Ecto neural progenitor cell (in vitro differentiated cells): ENCODE measurements at regions not wholly inside any gene's neighbourhood (a gene's known extent, or its start where the extent isn't known, plus 50 kb on each side); places are given as distances from the start of the nearest gene placed in this dataset.

Experiments
- DNase-seq: peaks from one replicate; pipeline ENCODE4 v3.0.0-alpha.2; 2018; ENCODE audit warnings: low spot score

DNA sequence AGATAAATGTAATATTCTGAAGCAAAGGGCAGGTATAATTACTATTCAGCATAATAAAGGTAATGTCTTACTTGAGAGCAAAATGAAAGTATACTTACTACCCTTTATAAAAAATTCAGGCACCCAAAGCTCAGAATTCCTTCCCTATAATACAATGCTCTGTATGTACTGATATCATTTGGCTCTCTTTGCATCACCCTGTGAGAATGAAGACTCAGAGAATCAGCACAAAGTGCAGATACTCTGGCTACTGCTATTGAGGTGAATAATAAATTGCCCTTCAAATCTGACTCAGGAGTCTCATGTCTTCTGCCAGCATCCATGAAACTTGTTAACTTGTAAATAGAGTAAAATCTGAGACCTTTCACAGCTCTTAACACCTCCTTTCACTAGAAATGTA is 108.5 kb upstream of the KCTD3 start:
- no peak for DNase-seq

DNA sequence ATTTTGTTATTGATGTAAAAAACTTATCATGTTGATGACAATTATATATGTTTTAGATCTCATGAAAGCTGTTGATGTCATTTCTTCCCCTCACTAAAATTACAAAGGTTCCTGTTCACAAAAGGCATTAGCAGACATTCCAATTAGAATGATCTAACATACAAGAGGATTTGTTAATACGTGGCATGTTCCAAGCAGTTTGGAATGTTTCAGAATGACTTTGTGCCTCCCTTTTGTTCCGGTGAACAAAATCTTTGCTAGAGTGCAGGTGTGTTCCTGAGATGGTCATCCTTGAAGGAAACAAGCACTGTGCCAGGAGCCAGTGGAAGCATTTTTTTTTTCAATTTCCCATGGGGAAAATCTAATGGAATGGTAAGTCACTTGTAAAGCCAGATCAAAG is 108.0 kb upstream of the KCTD3 start:
- DNase-seq = no peak

GRCh38 chr1:215466361-215466760 is 100.7 kb upstream of the KCTD3 start:
- DNase-seq = no peak

- DNase-seq = no peak
Observed at GRCh38 chr1:215471463-215471862, 95.6 kb upstream of the KCTD3 start.

- no peak for DNase-seq
Observed at GRCh38 chr1:215472723-215473122, 94.4 kb upstream of the KCTD3 start.

DNA sequence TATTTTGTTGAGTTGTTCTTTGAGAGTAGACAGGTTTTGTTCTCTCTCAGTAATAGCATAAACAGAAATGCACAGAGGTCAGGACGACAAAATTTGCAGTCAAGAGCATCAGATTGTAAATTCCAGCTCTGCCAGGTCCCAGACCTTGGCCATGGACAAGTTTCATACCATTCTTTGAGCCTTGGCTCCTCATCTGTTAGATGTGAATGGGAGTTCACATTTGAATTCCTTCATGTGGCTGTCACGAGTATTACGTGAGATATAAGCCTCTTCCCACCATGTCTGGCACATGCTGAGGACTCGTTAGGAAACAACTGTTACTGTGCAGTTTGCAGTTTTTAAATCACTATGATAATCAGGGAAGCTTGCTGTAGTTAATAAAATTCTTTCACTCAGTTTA is 93.2 kb upstream of the KCTD3 start:
- DNase-seq = no peak

DNA sequence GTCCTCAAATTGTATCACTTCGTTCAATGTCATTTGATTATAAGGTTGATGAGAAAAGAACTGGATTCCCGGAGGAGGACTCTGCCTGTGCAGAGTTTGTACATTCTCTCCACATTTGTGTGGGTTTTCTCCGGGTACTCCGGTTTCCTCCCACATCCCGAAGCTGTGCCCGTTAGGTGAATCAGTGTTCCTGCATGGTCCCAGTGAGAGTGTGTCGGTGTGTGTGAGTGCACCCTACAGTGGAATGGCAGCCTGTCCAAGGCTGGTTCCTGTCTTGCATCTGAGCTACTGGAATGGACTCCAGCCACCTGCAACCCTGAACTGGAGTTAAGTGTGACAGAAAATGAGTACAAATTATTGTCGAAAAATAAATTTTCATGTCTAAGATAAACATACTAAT is 92.2 kb upstream of the KCTD3 start:
- DNase-seq = no peak

GRCh38 chr1:215475796-215476481 is 91.2 kb upstream of the KCTD3 start:
- no peak for DNase-seq

DNA sequence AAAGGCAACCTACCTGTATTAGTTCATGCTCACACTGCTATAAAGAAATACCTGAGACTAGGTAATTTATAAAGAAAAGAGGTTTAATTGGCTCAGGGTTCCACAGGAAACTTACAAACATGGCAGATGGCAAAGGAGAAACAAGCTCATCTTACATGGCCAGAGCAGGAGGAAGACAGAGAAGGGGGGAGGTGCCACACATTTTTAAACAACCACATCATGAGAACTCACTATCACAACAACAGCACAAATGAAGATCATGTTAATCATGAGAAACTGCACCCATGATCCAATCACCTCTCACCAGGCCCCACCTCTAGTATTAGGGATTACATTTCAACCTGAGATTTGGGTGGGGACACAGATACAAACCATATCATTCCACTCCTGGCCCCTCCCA is 90.6 kb upstream of the KCTD3 start:
- DNase-seq = no peak

DNA sequence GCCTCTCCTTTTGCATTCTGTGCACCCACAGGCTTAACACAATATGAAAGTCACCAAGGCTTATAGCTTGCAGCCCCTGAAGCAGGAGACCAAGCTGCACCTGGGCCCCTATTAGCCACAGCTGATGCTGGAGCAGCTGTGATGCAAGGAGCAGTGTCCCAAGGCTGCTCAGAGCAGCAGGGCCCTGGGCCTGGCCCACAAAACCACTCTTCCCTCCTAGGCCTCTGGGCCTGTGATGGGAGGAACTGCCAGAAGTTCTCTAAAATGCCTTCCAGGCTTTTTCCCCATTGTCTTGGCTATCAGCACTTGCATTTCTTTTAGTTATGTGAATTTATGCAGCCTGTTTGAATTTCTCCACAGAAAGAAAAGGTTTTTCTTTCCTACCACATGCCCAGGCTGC is 89.5 kb upstream of the KCTD3 start:
- DNase-seq = no peak

GRCh38 chr1:215479567-215479966 is 87.5 kb upstream of the KCTD3 start:
- DNase-seq = no peak

- no peak for DNase-seq
Observed at GRCh38 chr1:215482079-215482478, 85.0 kb upstream of the KCTD3 start.

DNA sequence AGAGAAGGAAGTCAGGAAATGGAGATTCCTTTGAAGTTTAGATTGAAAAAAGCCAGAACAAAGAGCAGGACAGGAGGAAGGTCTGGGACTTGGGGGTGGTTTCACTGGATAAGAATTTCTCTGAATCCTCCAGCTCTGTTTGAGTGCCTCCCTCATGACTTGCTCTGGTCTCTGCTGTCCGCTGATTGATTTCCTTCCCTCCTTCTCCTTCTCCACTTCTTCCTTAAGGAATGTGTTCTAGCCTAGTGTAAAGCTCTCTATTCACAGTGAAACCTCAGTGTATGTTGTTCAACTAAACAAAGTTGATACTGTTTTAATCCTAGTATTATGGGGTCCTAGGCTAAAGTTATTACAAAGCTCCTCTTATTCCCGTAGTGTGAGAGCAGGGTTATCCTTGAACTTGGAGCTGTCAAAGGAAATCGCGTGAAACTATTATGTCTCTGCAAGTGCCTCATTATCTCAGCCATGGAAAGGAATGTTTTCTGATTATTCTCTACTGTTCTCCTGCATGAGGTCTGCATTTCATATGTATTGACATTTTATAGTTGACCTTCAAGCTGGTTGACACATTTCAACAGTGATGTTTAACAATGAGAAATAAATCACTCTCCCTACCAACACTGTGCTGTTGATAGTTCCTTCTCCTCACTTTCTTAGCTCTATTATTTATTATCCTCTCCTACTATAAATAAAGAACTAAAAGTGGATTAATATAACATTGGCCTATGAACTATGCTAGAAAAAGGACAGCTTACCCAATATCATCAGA is 82.7 kb upstream of the KCTD3 start:
- no peak for DNase-seq

GRCh38 chr1:215487466-215487865 is 79.6 kb upstream of the KCTD3 start:
- DNase-seq = no peak

- DNase-seq = no peak
Observed at GRCh38 chr1:215488850-215489249, 78.3 kb upstream of the KCTD3 start.

DNA sequence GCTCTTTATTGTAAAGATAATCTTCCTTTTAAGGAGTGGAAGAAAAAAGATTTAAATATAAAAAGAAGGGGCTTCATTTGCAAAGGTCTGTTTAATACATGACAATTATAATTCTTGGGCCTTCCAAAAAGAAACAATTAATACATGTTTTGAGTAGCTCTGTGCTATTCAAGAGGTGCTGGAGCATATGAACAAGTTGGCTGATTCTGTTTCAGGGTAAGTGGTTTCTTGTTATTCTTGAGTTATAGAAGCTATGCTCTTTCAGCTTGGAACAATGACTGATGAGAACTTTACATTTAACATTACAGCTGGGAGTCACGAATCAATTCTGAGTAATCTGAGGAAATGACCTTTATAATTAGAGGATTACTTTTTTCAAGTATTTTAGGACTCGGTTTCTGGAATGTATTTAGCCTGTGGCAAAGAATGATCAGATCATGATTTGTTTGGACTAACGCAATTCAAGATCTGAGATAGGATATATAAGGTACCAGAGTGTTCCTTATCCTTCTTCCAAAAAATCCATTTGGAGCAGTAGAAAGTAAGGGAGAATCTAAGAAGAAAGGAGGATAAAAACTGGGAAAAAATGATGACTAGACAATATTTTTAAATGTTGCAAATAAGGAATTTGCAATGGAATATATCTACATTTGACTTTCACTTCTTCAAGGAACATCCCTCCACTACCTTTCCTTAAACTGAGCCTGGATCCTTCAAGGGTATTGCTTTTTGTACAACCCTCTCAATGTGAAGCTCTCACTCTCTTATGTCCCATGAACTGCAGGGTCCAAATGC is 77.1 kb upstream of the KCTD3 start:
- no peak for DNase-seq

GRCh38 chr1:215497528-215497927 is 69.6 kb upstream of the KCTD3 start:
- peak; percentile 46 for DNase-seq

- no peak for DNase-seq
Observed at GRCh38 chr1:215501496-215501895, 65.6 kb upstream of the KCTD3 start.

GRCh38 chr1:215502081-215502480 is 65.0 kb upstream of the KCTD3 start:
- no peak for DNase-seq

DNA sequence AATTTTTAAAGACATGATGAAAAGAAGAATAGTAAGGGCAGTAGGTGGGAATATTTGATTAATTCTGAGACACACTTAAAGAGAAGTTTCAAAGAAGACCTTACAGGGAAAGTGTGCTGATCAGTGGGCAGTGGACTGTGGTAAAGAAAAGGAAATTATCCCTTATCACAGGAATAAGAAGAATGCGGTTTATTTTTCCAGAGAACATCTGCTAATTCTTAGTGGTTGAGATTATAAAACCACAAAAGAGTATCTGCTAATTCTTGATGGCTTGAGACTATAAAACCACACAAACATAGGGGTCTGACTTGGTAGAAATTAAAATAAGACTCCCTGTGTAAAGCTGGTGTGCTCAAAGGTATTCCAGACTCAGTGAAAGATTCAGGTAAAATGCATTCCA is 60.0 kb upstream of the KCTD3 start:
- DNase-seq = no peak

DNA sequence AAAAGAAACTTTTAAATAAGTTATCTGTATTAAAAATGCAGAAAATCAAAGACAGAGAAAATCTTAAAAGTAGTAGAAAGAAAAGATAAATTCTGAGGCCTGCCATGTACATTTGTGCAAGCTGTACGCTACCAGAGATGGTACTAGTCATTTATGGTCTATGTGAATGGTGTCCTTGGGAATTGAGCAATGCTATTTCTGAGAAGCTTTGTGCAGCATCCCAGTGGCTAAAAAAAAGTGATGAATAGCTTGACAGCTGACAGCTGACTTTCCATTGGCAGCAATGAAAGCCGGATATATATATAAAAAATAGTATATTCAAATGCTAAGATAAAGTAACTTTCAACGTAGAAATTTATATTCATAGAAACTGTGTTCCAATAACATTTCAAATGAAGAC is 58.8 kb upstream of the KCTD3 start:
- DNase-seq = no peak
